Stimulated activated CD8-positive, alpha-beta memory T cell treated with anti-CD3 and anti-CD28 coated beads, Interleukin-7, amount 100 ng/mL, for 4 hours (primary cell): ENCODE measurements at regions not wholly inside any gene's neighbourhood (a gene's known extent, or its start where the extent isn't known, plus 50 kb on each side); places are given as distances from the start of the nearest gene placed in this dataset.

Experiments
- DNase-seq, 2 donors: peaks; one replicate each; pipeline ENCODE4 v3.0.0-alpha.2; 2020; ENCODE audit warnings: low read depth in 2 of 2

- no peak for DNase-seq
Observed at GRCh38 chr2:8631465-8632005, 50.3 kb upstream of the ID2 start.
